IMR-90 (cell line): ENCODE measurements at regions not wholly inside any gene's neighbourhood (a gene's known extent, or its start where the extent isn't known, plus 50 kb on each side); places are given as distances from the start of the nearest gene placed in this dataset.

Source experiments
- ATAC-seq: fragments of 200-7000 bp; cut with Tn5 transposase; 2 replicates; pipeline ENCODE4 v1.9.1; 2020; ENCODE audit warnings: low read depth, mild to moderate bottlenecking, moderate library complexity
- BruUV-seq: library from RNA; stranded (reverse); fragments of 400-500 nt; replicated peaks from 2 replicates; lab custom pipeline; 2021; lab: Mats Ljungman, UMichigan
- CTCF ChIA-PET: fragments of 300-600 bp; formaldehyde crosslinking; extraction: SDS; loops from one replicate; lab custom pipeline; 2021; ENCODE audit warnings: antibody characterized with exemption; lab: Yijun Ruan, JAX
- POLR2A ChIA-PET: fragments of 300-600 bp; sonication (Branson Sonifier 250); formaldehyde crosslinking; loops from one replicate; lab custom pipeline; 2022; ENCODE audit warnings: antibody characterized with exemption; ENCODE audit not compliant: unreplicated experiment; lab: Charles Lee
- DNase-seq: peaks from one replicate; pipeline ENCODE4 v3.0.0; 2013
- H2AFZ ChIP-seq: replicated peaks from 2 replicates; pipeline ENCODE3; 2013; ENCODE audit warnings: low read length, mild to moderate bottlenecking; ENCODE audit not compliant: poor library complexity
- H2AK5ac ChIP-seq: 2 replicates; pipeline ENCODE4 v1.6.1; 2013; ENCODE audit warnings: low read depth, low read length, inconsistent platforms
- H2AK9ac ChIP-seq: replicated peaks from 2 replicates; pipeline ENCODE3; 2013; ENCODE audit warnings: mild to moderate bottlenecking, low read depth, low read length, moderate library complexity; ENCODE audit not compliant: poor library complexity
- H2BK120ac ChIP-seq: 2 replicates; pipeline ENCODE4 v1.6.1; 2013; ENCODE audit warnings: low read depth, low read length, inconsistent platforms
- H2BK15ac ChIP-seq: 3 replicates; pipeline ENCODE4 v1.6.1; 2013; ENCODE audit warnings: low read depth, low read length, inconsistent platforms
- H2BK20ac ChIP-seq: 2 replicates; pipeline ENCODE4 v1.6.1; 2013; ENCODE audit warnings: low read depth, mild to moderate bottlenecking, inconsistent platforms, low read length, moderate library complexity
- H2BK5ac ChIP-seq: 2 replicates; pipeline ENCODE4 v1.6.1; 2013; ENCODE audit warnings: mild to moderate bottlenecking, low read depth, low read length, inconsistent platforms; ENCODE audit not compliant: poor library complexity, severe bottlenecking
- H3K14ac ChIP-seq: replicated peaks from 2 replicates; pipeline ENCODE4 v1.6.1; 2013; ENCODE audit warnings: low read depth, low read length, inconsistent platforms
- H3K18ac ChIP-seq: 2 replicates; pipeline ENCODE4 v1.6.1; 2013; ENCODE audit warnings: low read depth, low read length, control low read depth
- H3K23ac ChIP-seq: 2 replicates; pipeline ENCODE4 v1.6.1; 2013; ENCODE audit warnings: low read depth, low read length, inconsistent platforms
- H3K27ac ChIP-seq: 2 replicates; pipeline ENCODE4 v1.5.1; 2013; ENCODE audit warnings: mild to moderate bottlenecking, control low read depth, low read length; ENCODE audit not compliant: insufficient read depth
- H3K27me3 ChIP-seq: 2 replicates; pipeline ENCODE4 v1.6.1; 2013; ENCODE audit warnings: low read length; ENCODE audit not compliant: control insufficient read depth, insufficient read depth
- H3K36me3 ChIP-seq: 2 replicates; pipeline ENCODE4 v1.6.1; 2013; ENCODE audit warnings: low read length, mixed read lengths; ENCODE audit not compliant: control insufficient read depth, insufficient read depth
- H3K4ac ChIP-seq: 2 replicates; pipeline ENCODE4 v1.6.1; 2013; ENCODE audit warnings: low read depth, low read length, inconsistent platforms
- H3K4me1 ChIP-seq: 2 replicates; pipeline ENCODE4 v1.6.1; 2013; ENCODE audit warnings: low read length, mixed read lengths; ENCODE audit not compliant: control insufficient read depth, insufficient read depth
- H3K4me2 ChIP-seq: 2 replicates; pipeline ENCODE4 v1.6.1; 2013; ENCODE audit warnings: low read depth, mild to moderate bottlenecking, control low read depth, low read length, moderate library complexity
- H3K4me3 ChIP-seq: 2 replicates; pipeline ENCODE4 v1.5.1; 2013; ENCODE audit warnings: low read depth, mild to moderate bottlenecking, control low read depth, low read length, moderate library complexity; ENCODE audit not compliant: insufficient read depth
- H3K56ac ChIP-seq: 2 replicates; pipeline ENCODE4 v1.6.1; 2013; ENCODE audit warnings: low read length, inconsistent platforms; ENCODE audit not compliant: insufficient read depth; ENCODE audit errors: extremely low read depth
- H3K79me1 ChIP-seq, 2 experiments: 2 replicates each; pipeline ENCODE4 v1.6.1; 2013; ENCODE audit warnings: low read length in 2 of 2, inconsistent platforms in 1 of 2, low read depth in 1 of 2
- H3K9ac ChIP-seq: 2 replicates; pipeline ENCODE4 v1.6.1; 2013; ENCODE audit warnings: low read depth, low read length, control low read depth
- H3K9me1 ChIP-seq: 2 replicates; pipeline ENCODE4 v1.6.1; 2013; ENCODE audit warnings: low read length, inconsistent platforms; ENCODE audit not compliant: insufficient read depth
- H3K9me3 ChIP-seq: 2 replicates; pipeline ENCODE4 v1.6.1; 2013; ENCODE audit warnings: low read length; ENCODE audit not compliant: control insufficient read depth, insufficient read depth
- H4K20me1 ChIP-seq: 2 replicates; pipeline ENCODE4 v1.6.1; 2013; ENCODE audit warnings: low read length, inconsistent platforms; ENCODE audit not compliant: insufficient read depth
- H4K5ac ChIP-seq: 2 replicates; pipeline ENCODE4 v1.6.1; 2013; ENCODE audit warnings: mild to moderate bottlenecking, low read depth, low read length, control low read depth
- H4K8ac ChIP-seq, 2 experiments: 2 replicates each; pipeline ENCODE4 v1.6.1; 2013; ENCODE audit warnings: low read depth in 2 of 2, low read length in 2 of 2, control low read depth in 1 of 2, inconsistent platforms in 1 of 2
- H4K91ac ChIP-seq: 2 replicates; pipeline ENCODE4 v1.6.1; 2013; ENCODE audit warnings: low read depth, low read length, inconsistent platforms; ENCODE audit not compliant: insufficient read depth
- BHLHE40 ChIP-seq: fragments of 150-350 bp; IDR thresholded peaks from 2 replicates; pipeline ENCODE4 v1.6.1; 2016; ENCODE audit warnings: mild to moderate bottlenecking, low read depth, low read length
- CEBPB ChIP-seq: IDR thresholded peaks from 2 replicates; pipeline ENCODE4 v1.6.1; 2012; ENCODE audit warnings: low read depth, low read length, improper control_type of control experiment
- CTCF ChIP-seq: conservative IDR thresholded peaks from 2 replicates; pipeline ENCODE4 v1.5.1; 2012; ENCODE audit warnings: mild to moderate bottlenecking, low read depth, low read length, improper control_type of control experiment
- ELK1 ChIP-seq: fragments of 150-350 bp; IDR thresholded peaks from 2 replicates; pipeline ENCODE4 v1.6.1; 2016; ENCODE audit warnings: low read depth, mild to moderate bottlenecking, low read length, moderate library complexity, borderline replicate concordance
- FOS ChIP-seq: fragments of 150-350 bp; IDR thresholded peaks from 2 replicates; pipeline ENCODE4 v1.6.1; 2016; ENCODE audit warnings: low read depth, low read length
- MAFK ChIP-seq: IDR thresholded peaks from 2 replicates; pipeline ENCODE4 v1.6.1; 2012; ENCODE audit warnings: low read depth, low read length, improper control_type of control experiment
- NFE2L2 ChIP-seq: fragments of 150-350 bp; IDR thresholded peaks from 2 replicates; pipeline ENCODE4 v1.6.1; 2016; ENCODE audit warnings: low read depth, mild to moderate bottlenecking, low read length
- POLR2A ChIP-seq: IDR thresholded peaks from 2 replicates; pipeline ENCODE4 v1.6.1; 2012; ENCODE audit warnings: mild to moderate bottlenecking, low read depth, low read length
- RAD21 ChIP-seq: IDR thresholded peaks from 2 replicates; pipeline ENCODE4 v1.6.1; 2012; ENCODE audit warnings: low read length, improper control_type of control experiment
- RCOR1 ChIP-seq: IDR thresholded peaks from 2 replicates; pipeline ENCODE4 v1.6.1; 2012; ENCODE audit warnings: mild to moderate bottlenecking, low read length, improper control_type of control experiment; ENCODE audit not compliant: insufficient replicate concordance
- RFX5 ChIP-seq: IDR thresholded peaks from 2 replicates; pipeline ENCODE4 v1.8.0; 2012; ENCODE audit warnings: low read depth, mild to moderate bottlenecking, low read length, moderate library complexity
- SMC3 ChIP-seq: fragments of 150-350 bp; IDR thresholded peaks from 2 replicates; pipeline ENCODE4 v1.6.1; 2016; ENCODE audit warnings: low read depth, mild to moderate bottlenecking, antibody characterized with exemption, low read length, moderate library complexity
- USF2 ChIP-seq: fragments of 150-350 bp; IDR thresholded peaks from 2 replicates; pipeline ENCODE4 v1.6.1; 2017; ENCODE audit warnings: mild to moderate bottlenecking, antibody characterized with exemption, low read length, low read depth
- WGBS, 2 experiments: methylation state at CpG; one replicate each; pipeline versions ENCODE4 v1.1.5 to v1.1.7; 2013; ENCODE audit warnings: missing lambda C conversion rate in 2 of 2; ENCODE audit not compliant: insufficient read length in 1 of 2; ENCODE audit errors: extremely low coverage in 2 of 2; 5-methylcytosine and 5-hydroxymethylcytosine counted together
- dilution Hi-C: fragments of 300-500 bp; cut with HindIII; formaldehyde crosslinking; loops from one replicate; pipeline ENCODE4 v1.14.3; 2018; ENCODE audit warnings: low sequenced_read_pairs; ENCODE audit not compliant: unreplicated experiment
- in situ Hi-C: fragments of 300-500 bp; cut with MboI; formaldehyde crosslinking; loops from 3 replicates; pipeline ENCODE4 v1.14.3; 2019; ENCODE audit warnings: low sequenced_read_pairs, inconsistent platforms, mixed read lengths
- intact Hi-C: fragments of 100-400 bp; cut with micrococcal nuclease; formaldehyde crosslinking; loops from 2 replicates; pipeline ENCODE4 v1.10.0; 2022

- TF ChIP-seq USF2 = no peak
- no peak for TF ChIP-seq ELK1
- TF ChIP-seq CTCF = no peak
- TF ChIP-seq BHLHE40 = no peak
- no peak for TF ChIP-seq NFE2L2
- TF ChIP-seq RCOR1 = no peak
- TF ChIP-seq CEBPB = no peak
- no peak for TF ChIP-seq POLR2A
- TF ChIP-seq MAFK = no peak
- no peak for TF ChIP-seq RFX5
- TF ChIP-seq FOS = no peak
- no peak for TF ChIP-seq RAD21
- no peak for TF ChIP-seq SMC3
- no TSS peak for BruUV-seq
- no peak overlapping the region for H2BK120ac ChIP-seq
- no peak overlapping the region for H2BK15ac ChIP-seq
- WGBS, 2 experiments = 71% methylated on average over 1 of the region's 3 CpGs; no CpG with 5 or more reads in 1 of the 2 experiments
- in situ Hi-C loops (no loop called here), intact Hi-C loops (no loop called here), dilution Hi-C loops (no loop called here)
- no peak overlapping the region for H4K8ac ChIP-seq
- H2BK5ac ChIP-seq = no peak overlapping the region
- no peak overlapping the region for H3K14ac ChIP-seq
- H3K4me1 ChIP-seq = no peaks in the 10 kb centered on the region
- H3K4me2 ChIP-seq = no peak overlapping the region
- no peak overlapping the region for H4K5ac ChIP-seq
- no peak overlapping the region for H3K4me3 ChIP-seq
- no peak overlapping the region for H2AK9ac ChIP-seq
- no peaks in the 10 kb centered on the region for H3K27me3 ChIP-seq
- H2AK5ac ChIP-seq = no peak overlapping the region
- no peaks in the 10 kb centered on the region for H3K9me3 ChIP-seq
- H3K56ac ChIP-seq = no peak overlapping the region
- H3K23ac ChIP-seq = no peak overlapping the region
- no peaks in the 10 kb centered on the region for H3K36me3 ChIP-seq
- no peak overlapping the region for H3K18ac ChIP-seq
- H2BK20ac ChIP-seq = no peak overlapping the region
- H3K79me1 ChIP-seq = no peaks in the 10 kb centered on the region
- H3K9ac ChIP-seq = no peak overlapping the region
- ChIA-PET POLR2A (no interaction called here), CTCF (interaction anchor here (0.6 kb wide), 1 partner anchor 14 kb away, joined by 3 read pairs; no protein-coding TSS in a partner anchor)
- no peak overlapping the region for H4K91ac ChIP-seq
- H3K9me1 ChIP-seq = no peaks in the 10 kb centered on the region
- H2AFZ ChIP-seq = no peak overlapping the region
- ATAC-seq = no peak
- H3K4ac ChIP-seq = no peak overlapping the region
- no peak for DNase-seq
- no peaks in the 10 kb centered on the region for H4K20me1 ChIP-seq
- no peak overlapping the region for H3K27ac ChIP-seq
Observed at GRCh38 chr11:15446929-15447328, 332.2 kb downstream of the INSC start.
